Kidney (tissue), 13 donors: ENCODE measurements at regions not wholly inside any gene's neighbourhood (a gene's known extent, or its start where the extent isn't known, plus 50 kb on each side); places are given as distances from the start of the nearest gene placed in this dataset.

ENCODE experiments used
- DNase-seq, 5 donors: peaks; one replicate each; pipeline ENCODE4 v3.0.0-alpha.2; 2013 to 2020
- FAIRE-seq: peaks from 2 replicates; lab custom pipeline; 2012; peaks lifted over from hg19 to GRCh38; lab: Jason Lieb, UNC
- H3K27ac ChIP-seq, 2 donors: one replicate each; pipeline ENCODE4 v1.7.0; 2013; ENCODE audit warnings: low read depth in 2 of 2, low read length in 2 of 2, inconsistent platforms in 1 of 2
- H3K27me3 ChIP-seq: one replicate; pipeline ENCODE4 v1.7.1; 2013; ENCODE audit warnings: low read length, inconsistent platforms; ENCODE audit not compliant: control insufficient read depth, insufficient read depth
- H3K36me3 ChIP-seq, 3 donors: one replicate each; pipeline versions ENCODE4 v1.7.0 to v1.7.1; 2013; ENCODE audit warnings: low read length in 3 of 3, control low read depth in 1 of 3, inconsistent platforms in 1 of 3; ENCODE audit not compliant: insufficient read depth in 3 of 3, control insufficient read depth in 2 of 3
- H3K4me1 ChIP-seq, 3 donors: one replicate each; pipeline versions ENCODE4 v1.7.0 to v1.7.1; 2013; ENCODE audit warnings: low read length in 3 of 3, inconsistent platforms in 1 of 3, low read depth in 1 of 3; ENCODE audit not compliant: control insufficient read depth in 2 of 3, insufficient read depth in 2 of 3
- H3K4me3 ChIP-seq, 3 donors: one replicate each; pipeline versions ENCODE4 v1.7.0 to v1.8.1; 2013; ENCODE audit warnings: low read length in 3 of 3, control low read depth in 1 of 3, inconsistent platforms in 1 of 3
- H3K9ac ChIP-seq, 3 donors: one replicate each; pipeline versions ENCODE4 v1.7.0 to v1.7.1; 2013; ENCODE audit warnings: low read length in 3 of 3, control low read depth in 1 of 3, inconsistent platforms in 1 of 3
- H3K9me3 ChIP-seq, 3 donors: one replicate each; pipeline versions ENCODE4 v1.7.0 to v1.7.1; 2013; ENCODE audit warnings: low read length in 3 of 3, control low read depth in 1 of 3, inconsistent platforms in 1 of 3; ENCODE audit not compliant: control insufficient read depth in 2 of 3, insufficient read depth in 1 of 3
- CTCF ChIP-seq: IDR thresholded peaks from 3 replicates; pipeline ENCODE4 v1.5.1; 2012; ENCODE audit warnings: mild to moderate bottlenecking, moderate library complexity, borderline replicate concordance; ENCODE audit not compliant: insufficient read depth; ENCODE audit errors: extremely low read depth
- intact Hi-C: fragments of 100-400 bp; cut with DNase I; formaldehyde crosslinking; loops from one replicate; pipeline ENCODE4 v1.11.1; 2022
- donor health status: control.
- donor health status: control.
- donor health status: control.
- donor health status: control.
- donor health status: control.
- donor health status: DM: yes; HTN: yes; CAD: no.
- donor health status: Normal renal cell carcinoma (clear cell type).

- TF ChIP-seq CTCF, result no peak
- no peak overlapping the region for H3K4me3 ChIP-seq
- no peaks in the 10 kb centered on the region for H3K4me1 ChIP-seq
- FAIRE-seq (no peak), DNase-seq (no peak)
- intact Hi-C loops, result no loop called here
- no peaks in the 10 kb centered on the region for H3K27me3 ChIP-seq
- peaks cover 0 to 4% (median 1%) of the 10 kb centered on the region in 3 donors for H3K36me3 ChIP-seq
- H3K9ac ChIP-seq, result no peak overlapping the region
- no peak overlapping the region for H3K27ac ChIP-seq
- H3K9me3 ChIP-seq, result no peaks in the 10 kb centered on the region
Observed at GRCh38 chr7:130850956-130851355, 116.9 kb upstream of the KLF14 start.

GRCh38 chr7:130852867-130853266 lies 118.9 kb upstream of the KLF14 start:
- Histone ChIP-seq H3K4me3 (no peak overlapping the region), H3K36me3 (peaks cover 0 to 12% (median 6%) of the 10 kb centered on the region in 3 donors), H3K9me3 (peaks cover 0 to 6% (median 0%) of the 10 kb centered on the region in 3 donors), H3K9ac (no peak overlapping the region), H3K27me3 (no peaks in the 10 kb centered on the region), H3K27ac (no peak overlapping the region), H3K4me1 (no peaks in the 10 kb centered on the region)
- no peak for TF ChIP-seq CTCF
- FAIRE-seq (no peak), DNase-seq (no peak)
- intact Hi-C loops, result no loop called here

- intact Hi-C loops, result no loop called here
- H3K9me3 ChIP-seq, result peaks cover 0 to 7% (median 0%) of the 10 kb centered on the region in 3 donors
- H3K4me1 ChIP-seq, result no peaks in the 10 kb centered on the region
- H3K27ac ChIP-seq, result no peak overlapping the region
- TF ChIP-seq CTCF, result no peak
- no peak overlapping the region for H3K9ac ChIP-seq
- no peaks in the 10 kb centered on the region for H3K27me3 ChIP-seq
- no peak for DNase-seq
- FAIRE-seq, result no peak
- no peak overlapping the region for H3K4me3 ChIP-seq
- H3K36me3 ChIP-seq, result peaks cover 0 to 12% (median 6%) of the 10 kb centered on the region in 3 donors
Observed at GRCh38 chr7:130853503-130854279, 119.7 kb upstream of the KLF14 start.
